BE2C (cell line): ENCODE measurements at regions not wholly inside any gene's neighbourhood (a gene's known extent, or its start where the extent isn't known, plus 50 kb on each side); places are given as distances from the start of the nearest gene placed in this dataset.

Experiments used
- DNase-seq: peaks from one replicate; pipeline ENCODE4 v3.0.0-alpha.2; 2020
- H3K27me3 ChIP-seq: fragments of 250-450 bp; sonication (Bioruptor Pico); 2 replicates; pipeline ENCODE4 v1.5.1; 2020; ENCODE audit warnings: mild to moderate bottlenecking
- H3K36me3 ChIP-seq: fragments of 250-450 bp; sonication (Bioruptor Pico); 2 replicates; pipeline ENCODE4 v1.5.1; 2020; ENCODE audit warnings: mild to moderate bottlenecking
- H3K4me1 ChIP-seq: fragments of 250-450 bp; sonication (Bioruptor Pico); 2 replicates; pipeline ENCODE4 v1.5.1; 2020
- H3K4me3 ChIP-seq: 2 replicates; pipeline ENCODE4 v1.5.1; 2011; ENCODE audit warnings: low read depth, low read length
- H3K9me3 ChIP-seq: fragments of 250-450 bp; sonication (Bioruptor Pico); 2 replicates; pipeline ENCODE4 v1.5.1; 2020
- TF ChIP-seq, protein P1 (sequence below): IDR thresholded peaks from 2 replicates; pipeline ENCODE4 v1.5.1; 2012; ENCODE audit warnings: mild to moderate bottlenecking, low read depth, low read length

- no peak overlapping the region for H3K4me3 ChIP-seq
- H3K4me1 ChIP-seq = peaks cover 14% of the 10 kb centered on the region
- no peak for DNase-seq
- TF ChIP-seq, protein P1, sequence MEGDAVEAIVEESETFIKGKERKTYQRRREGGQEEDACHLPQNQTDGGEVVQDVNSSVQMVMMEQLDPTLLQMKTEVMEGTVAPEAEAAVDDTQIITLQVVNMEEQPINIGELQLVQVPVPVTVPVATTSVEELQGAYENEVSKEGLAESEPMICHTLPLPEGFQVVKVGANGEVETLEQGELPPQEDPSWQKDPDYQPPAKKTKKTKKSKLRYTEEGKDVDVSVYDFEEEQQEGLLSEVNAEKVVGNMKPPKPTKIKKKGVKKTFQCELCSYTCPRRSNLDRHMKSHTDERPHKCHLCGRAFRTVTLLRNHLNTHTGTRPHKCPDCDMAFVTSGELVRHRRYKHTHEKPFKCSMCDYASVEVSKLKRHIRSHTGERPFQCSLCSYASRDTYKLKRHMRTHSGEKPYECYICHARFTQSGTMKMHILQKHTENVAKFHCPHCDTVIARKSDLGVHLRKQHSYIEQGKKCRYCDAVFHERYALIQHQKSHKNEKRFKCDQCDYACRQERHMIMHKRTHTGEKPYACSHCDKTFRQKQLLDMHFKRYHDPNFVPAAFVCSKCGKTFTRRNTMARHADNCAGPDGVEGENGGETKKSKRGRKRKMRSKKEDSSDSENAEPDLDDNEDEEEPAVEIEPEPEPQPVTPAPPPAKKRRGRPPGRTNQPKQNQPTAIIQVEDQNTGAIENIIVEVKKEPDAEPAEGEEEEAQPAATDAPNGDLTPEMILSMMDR = 0 out of 2 replicates have a peak, but pooled peaks have one; percentile 5
- no peaks in the 10 kb centered on the region for H3K27me3 ChIP-seq
- no peaks in the 10 kb centered on the region for H3K36me3 ChIP-seq
- no peaks in the 10 kb centered on the region for H3K9me3 ChIP-seq
Observed at GRCh38 chr2:120899771-120900170, 164.1 kb downstream of the GLI2 start.

DNA sequence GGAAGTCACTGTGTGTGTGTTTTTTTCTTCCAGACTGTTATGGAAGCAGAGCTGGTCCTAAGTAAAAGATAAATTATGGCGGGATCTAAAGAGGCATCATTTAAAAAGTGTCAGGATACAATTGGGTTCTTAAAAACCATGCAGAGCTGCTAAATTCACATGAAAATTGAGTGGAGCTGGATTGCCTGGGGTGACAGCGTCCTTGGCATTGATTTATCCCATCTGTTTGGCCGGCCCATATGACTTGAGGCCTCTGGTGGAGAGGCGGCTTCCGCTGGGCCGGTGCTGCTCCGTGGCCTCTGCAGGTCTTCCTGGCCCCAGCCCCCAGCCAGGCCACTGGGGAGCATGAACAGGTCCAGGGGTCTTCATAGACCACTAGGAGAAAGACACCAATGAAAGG, 165.5 kb downstream of the GLI2 start:
- Histone ChIP-seq H3K9me3 (no peaks in the 10 kb centered on the region), H3K4me3 (no peak overlapping the region), H3K27me3 (no peaks in the 10 kb centered on the region), H3K4me1 (peaks cover 19% of the 10 kb centered on the region), H3K36me3 (no peaks in the 10 kb centered on the region)
- TF ChIP-seq, protein P1 = no peak
- peak; percentile 46 for DNase-seq

DNA sequence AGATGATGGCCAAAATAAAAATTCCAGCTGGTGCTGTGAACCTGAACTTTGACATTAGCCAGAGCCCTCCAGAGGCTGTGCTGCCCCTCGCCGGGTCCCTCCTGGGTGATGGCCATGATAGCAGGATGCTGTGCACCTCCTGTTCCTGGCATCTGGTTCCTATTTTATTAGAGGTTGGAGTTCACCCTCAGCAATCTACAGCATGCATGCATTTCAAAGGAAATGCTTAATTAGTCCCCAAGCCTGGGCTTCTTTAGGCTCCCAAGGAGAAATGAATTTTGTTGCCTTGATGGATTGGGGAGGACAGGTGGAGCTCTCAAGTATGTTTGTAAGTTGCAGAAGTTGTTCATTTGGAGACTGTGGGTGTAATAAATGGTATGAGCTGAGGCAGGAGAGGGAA, 166.9 kb downstream of the GLI2 start:
- no peaks in the 10 kb centered on the region for H3K36me3 ChIP-seq
- peak; percentile 36 for DNase-seq
- no peaks in the 10 kb centered on the region for H3K27me3 ChIP-seq
- TF ChIP-seq, protein P1 = no peak
- peaks cover 19% of the 10 kb centered on the region for H3K4me1 ChIP-seq
- H3K4me3 ChIP-seq = no peak overlapping the region
- no peaks in the 10 kb centered on the region for H3K9me3 ChIP-seq

DNA sequence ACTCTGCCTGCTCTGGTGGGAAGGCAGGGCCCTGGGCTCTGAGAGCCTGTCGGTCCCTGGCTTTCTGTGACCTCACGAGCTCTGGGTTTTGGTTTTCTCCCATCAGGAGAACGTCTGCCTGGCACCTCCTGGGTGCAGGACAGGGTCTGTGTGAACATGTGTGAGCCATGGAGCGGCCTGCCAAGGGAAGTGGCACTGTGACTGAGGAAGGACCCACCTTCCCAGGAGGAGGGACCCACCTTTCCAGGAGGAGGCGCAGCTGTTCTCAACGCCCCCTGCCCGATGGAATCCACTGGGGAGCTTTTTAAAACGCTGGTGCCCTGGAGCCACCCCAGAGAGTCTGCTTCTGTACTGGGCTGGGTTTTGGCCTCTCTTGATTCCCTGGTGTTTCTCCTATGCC, 168.7 kb downstream of the GLI2 start:
- DNase-seq = peak; percentile 28
- H3K27me3 ChIP-seq = no peaks in the 10 kb centered on the region
- H3K36me3 ChIP-seq = no peaks in the 10 kb centered on the region
- H3K9me3 ChIP-seq = no peaks in the 10 kb centered on the region
- H3K4me3 ChIP-seq = no peak overlapping the region
- peaks cover 19% of the 10 kb centered on the region for H3K4me1 ChIP-seq
- TF ChIP-seq, protein P1 = no peak

GRCh38 chr2:120904830-120905234, 169.2 kb downstream of the GLI2 start:
- TF ChIP-seq, protein P1 = no peak
- no peaks in the 10 kb centered on the region for H3K27me3 ChIP-seq
- peaks cover 19% of the 10 kb centered on the region for H3K4me1 ChIP-seq
- peak; percentile 21 for DNase-seq
- no peaks in the 10 kb centered on the region for H3K9me3 ChIP-seq
- no peaks in the 10 kb centered on the region for H3K36me3 ChIP-seq
- H3K4me3 ChIP-seq = no peak overlapping the region

DNA sequence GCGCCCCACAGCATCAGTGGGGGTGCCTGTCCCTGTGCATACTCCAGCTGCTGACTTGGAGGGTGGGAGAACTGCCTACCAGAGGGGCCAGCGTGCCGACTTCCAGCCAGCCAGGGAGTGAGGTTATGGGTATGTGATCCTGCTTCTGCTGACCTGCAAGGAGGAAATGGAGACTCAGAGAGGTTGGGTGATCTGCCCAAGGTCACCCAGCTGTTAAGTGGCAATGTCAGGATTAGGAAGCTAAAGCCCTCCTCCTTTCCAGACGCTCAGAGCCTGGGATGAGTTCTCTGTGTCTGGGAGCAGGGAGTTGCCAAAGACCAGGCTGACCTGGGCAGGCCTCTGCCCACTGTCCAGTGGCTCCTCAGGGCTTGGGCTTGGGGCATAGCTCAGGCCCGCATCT, 169.6 kb downstream of the GLI2 start:
- Histone ChIP-seq H3K4me1 (peaks cover 19% of the 10 kb centered on the region), H3K4me3 (no peak overlapping the region), H3K9me3 (no peaks in the 10 kb centered on the region), H3K27me3 (no peaks in the 10 kb centered on the region), H3K36me3 (no peaks in the 10 kb centered on the region)
- TF ChIP-seq, protein P1 = no peak
- no peak for DNase-seq
